HepG2 (cell line): ENCODE measurements at regions not wholly inside any gene's neighbourhood (a gene's known extent, or its start where the extent isn't known, plus 50 kb on each side); places are given as distances from the start of the nearest gene placed in this dataset.
"Not testable (repeated sequence)": the region's sequence is repeated elsewhere in the genome, so short reads cannot be mapped to it uniquely, and the experiment has no call there.

Source experiments
- ATAC-seq: fragments of 200-7000 bp; cut with Tn5 transposase; 3 replicates; pipeline ENCODE4 v1.9.1; 2020; ENCODE audit warnings: mild to moderate bottlenecking, moderate library complexity
- BruUV-seq: library from RNA; stranded (reverse); fragments of 400-500 nt; replicated peaks from 2 replicates; lab custom pipeline; 2021; lab: Mats Ljungman, UMichigan
- CTCF ChIA-PET: fragments of 300-600 bp; formaldehyde crosslinking; extraction: SDS; loops from one replicate; lab custom pipeline; 2021; ENCODE audit warnings: low total read pairs, inconsistent platforms, low intra/inter-chr PET ratio; lab: Yijun Ruan, JAX
- POLR2A ChIA-PET: fragments of 350-600 bp; sonication (Branson Sonifier 250); formaldehyde crosslinking; loops from one replicate; lab custom pipeline; 2020; ENCODE audit warnings: antibody characterized with exemption, inconsistent platforms; lab: Yijun Ruan, JAX
- DNase-seq: peaks from one replicate; pipeline ENCODE4 v3.0.0-alpha.2; 2015; ENCODE audit warnings: low spot score
- FAIRE-seq: peaks from 3 replicates; lab custom pipeline; 2011; peaks lifted over from hg19 to GRCh38; lab: Jason Lieb, UNC
- H2AFZ ChIP-seq: one replicate; pipeline ENCODE4 v1.6.1; 2011; ENCODE audit warnings: low read length, inconsistent platforms
- H3K27ac ChIP-seq: fragments of 300-600 bp; 3 replicates; pipeline ENCODE4 v1.8.0; 2011; ENCODE audit warnings: mixed run types, mild to moderate bottlenecking, mixed read lengths, low read length, inconsistent platforms; ENCODE audit not compliant: insufficient read depth; ENCODE audit errors: extremely low read length
- H3K27me3 ChIP-seq, 2 experiments: fragments of 200-600 bp in 1 of 2; 2 replicates in 1 of 2; 3 replicates in 1 of 2; pipeline versions ENCODE4 v1.6.0 to v1.8.0; 2011; ENCODE audit warnings: low read length in 2 of 2, mild to moderate bottlenecking in 2 of 2, moderate library complexity in 2 of 2, inconsistent platforms in 1 of 2; ENCODE audit not compliant: insufficient read depth in 2 of 2, control insufficient read depth in 1 of 2
- H3K36me3 ChIP-seq, 2 experiments: fragments of 200-600 bp in 1 of 2; replicated peaks in 1 of 2; 2 replicates in 1 of 2; 3 replicates in 1 of 2; pipeline versions ENCODE4 v1.5.1 to v1.8.0; 2011; ENCODE audit warnings: low read length in 2 of 2, inconsistent platforms in 1 of 2; ENCODE audit not compliant: insufficient read depth in 2 of 2, control insufficient read depth in 1 of 2
- H3K4me1 ChIP-seq: 2 replicates; pipeline ENCODE4 v1.5.1; 2012; ENCODE audit warnings: low read length, inconsistent platforms; ENCODE audit not compliant: insufficient read depth
- H3K4me2 ChIP-seq: 2 replicates; pipeline ENCODE4 v1.6.0; 2011; ENCODE audit warnings: low read depth, low read length, inconsistent platforms
- H3K4me3 ChIP-seq, 3 experiments: fragments of 200-600 bp in 1 of 3; sonication (generic), shearing (Covaris generic) in 1 of 3; replicated peaks in 1 of 3; 2 replicates each; pipeline ENCODE4 v1.5.1; 2011 to 2016; ENCODE audit warnings: low read length in 3 of 3, inconsistent platforms in 2 of 3, low read depth in 2 of 3, mild to moderate bottlenecking in 2 of 3, control low read depth in 1 of 3, mixed read lengths in 1 of 3; ENCODE audit not compliant: insufficient read depth in 1 of 3
- H3K79me2 ChIP-seq: one replicate; pipeline ENCODE4 v1.6.1; 2011; ENCODE audit warnings: low read length, inconsistent platforms; ENCODE audit not compliant: insufficient read depth
- H3K9ac ChIP-seq: 2 replicates; pipeline ENCODE4 v1.6.0; 2011; ENCODE audit warnings: mild to moderate bottlenecking, low read depth, low read length, inconsistent platforms; ENCODE audit not compliant: insufficient read depth
- H3K9me3 ChIP-seq: 2 replicates; pipeline ENCODE4 v1.5.1; 2012; ENCODE audit warnings: mild to moderate bottlenecking, low read length
- H4K20me1 ChIP-seq: 2 replicates; pipeline ENCODE4 v1.6.0; 2011; ENCODE audit warnings: inconsistent platforms, mild to moderate bottlenecking, low read length, moderate library complexity; ENCODE audit not compliant: insufficient read depth
- PREB ChIP-seq: sonication (generic); formaldehyde crosslinking; IDR thresholded peaks from 2 replicates; pipeline ENCODE4 v1.4.0; 2020; ENCODE audit warnings: missing genetic modification reagents
- WGBS: methylation state at CpG from one replicate; pipeline ENCODE4 v1.1.6; 2017; ENCODE audit warnings: low lambda C conversion rate; 5-methylcytosine and 5-hydroxymethylcytosine counted together
- in situ Hi-C: cut with HindIII; loops from 2 replicates; pipeline ENCODE4 v1.10.0; 2017; ENCODE audit warnings: low pct_unique_long_range_greater_than_20kb; ENCODE audit not compliant: extremely low pct_ligation_motif_present
- intact Hi-C: fragments of 100-400 bp; cut with micrococcal nuclease; formaldehyde crosslinking; loops from one replicate; pipeline ENCODE4 v1.10.0; 2022; ENCODE audit not compliant: unreplicated experiment
- TF ChIP-seq, protein P1 (sequence below): sonication (generic); formaldehyde crosslinking; IDR thresholded peaks from 2 replicates; pipeline ENCODE4 v1.5.1; 2020; ENCODE audit warnings: mild to moderate bottlenecking, missing genetic modification reagents, moderate library complexity
- TF ChIP-seq, protein P2 (sequence below): sonication (generic); formaldehyde crosslinking; IDR thresholded peaks from 2 replicates; pipeline ENCODE4 v1.4.0; 2020; ENCODE audit warnings: missing genetic modification reagents

DNA sequence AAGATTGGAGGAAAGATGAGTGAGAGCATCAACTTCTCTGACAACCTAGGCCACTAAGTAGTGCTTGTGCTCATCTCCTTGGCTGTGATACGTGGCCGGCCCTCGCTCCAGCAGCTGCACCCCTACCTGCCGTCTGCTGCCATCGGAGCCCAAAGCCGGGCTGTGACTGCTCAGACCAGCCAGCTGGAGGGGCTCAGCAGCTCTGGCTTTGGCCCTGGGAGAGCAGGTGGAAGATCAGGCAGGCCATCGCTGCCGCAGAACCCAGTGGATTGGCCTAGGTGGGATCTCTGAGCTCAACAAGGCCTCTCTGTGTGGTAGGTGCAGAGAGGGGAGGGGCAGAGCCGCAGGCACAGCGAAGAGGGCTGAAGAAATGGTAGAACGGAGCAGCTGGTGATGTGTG is 54.3 kb upstream of the IQSEC3 start:
- TF ChIP-seq, protein P1, sequence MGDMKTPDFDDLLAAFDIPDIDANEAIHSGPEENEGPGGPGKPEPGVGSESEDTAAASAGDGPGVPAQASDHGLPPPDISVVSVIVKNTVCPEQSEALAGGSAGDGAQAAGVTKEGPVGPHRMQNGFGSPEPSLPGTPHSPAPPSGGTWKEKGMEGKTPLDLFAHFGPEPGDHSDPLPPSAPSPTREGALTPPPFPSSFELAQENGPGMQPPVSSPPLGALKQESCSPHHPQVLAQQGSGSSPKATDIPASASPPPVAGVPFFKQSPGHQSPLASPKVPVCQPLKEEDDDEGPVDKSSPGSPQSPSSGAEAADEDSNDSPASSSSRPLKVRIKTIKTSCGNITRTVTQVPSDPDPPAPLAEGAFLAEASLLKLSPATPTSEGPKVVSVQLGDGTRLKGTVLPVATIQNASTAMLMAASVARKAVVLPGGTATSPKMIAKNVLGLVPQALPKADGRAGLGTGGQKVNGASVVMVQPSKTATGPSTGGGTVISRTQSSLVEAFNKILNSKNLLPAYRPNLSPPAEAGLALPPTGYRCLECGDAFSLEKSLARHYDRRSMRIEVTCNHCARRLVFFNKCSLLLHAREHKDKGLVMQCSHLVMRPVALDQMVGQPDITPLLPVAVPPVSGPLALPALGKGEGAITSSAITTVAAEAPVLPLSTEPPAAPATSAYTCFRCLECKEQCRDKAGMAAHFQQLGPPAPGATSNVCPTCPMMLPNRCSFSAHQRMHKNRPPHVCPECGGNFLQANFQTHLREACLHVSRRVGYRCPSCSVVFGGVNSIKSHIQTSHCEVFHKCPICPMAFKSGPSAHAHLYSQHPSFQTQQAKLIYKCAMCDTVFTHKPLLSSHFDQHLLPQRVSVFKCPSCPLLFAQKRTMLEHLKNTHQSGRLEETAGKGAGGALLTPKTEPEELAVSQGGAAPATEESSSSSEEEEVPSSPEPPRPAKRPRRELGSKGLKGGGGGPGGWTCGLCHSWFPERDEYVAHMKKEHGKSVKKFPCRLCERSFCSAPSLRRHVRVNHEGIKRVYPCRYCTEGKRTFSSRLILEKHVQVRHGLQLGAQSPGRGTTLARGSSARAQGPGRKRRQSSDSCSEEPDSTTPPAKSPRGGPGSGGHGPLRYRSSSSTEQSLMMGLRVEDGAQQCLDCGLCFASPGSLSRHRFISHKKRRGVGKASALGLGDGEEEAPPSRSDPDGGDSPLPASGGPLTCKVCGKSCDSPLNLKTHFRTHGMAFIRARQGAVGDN: peak; percentile 7; the same call in 1 of the 2 replicates
- TF ChIP-seq, protein P2, sequence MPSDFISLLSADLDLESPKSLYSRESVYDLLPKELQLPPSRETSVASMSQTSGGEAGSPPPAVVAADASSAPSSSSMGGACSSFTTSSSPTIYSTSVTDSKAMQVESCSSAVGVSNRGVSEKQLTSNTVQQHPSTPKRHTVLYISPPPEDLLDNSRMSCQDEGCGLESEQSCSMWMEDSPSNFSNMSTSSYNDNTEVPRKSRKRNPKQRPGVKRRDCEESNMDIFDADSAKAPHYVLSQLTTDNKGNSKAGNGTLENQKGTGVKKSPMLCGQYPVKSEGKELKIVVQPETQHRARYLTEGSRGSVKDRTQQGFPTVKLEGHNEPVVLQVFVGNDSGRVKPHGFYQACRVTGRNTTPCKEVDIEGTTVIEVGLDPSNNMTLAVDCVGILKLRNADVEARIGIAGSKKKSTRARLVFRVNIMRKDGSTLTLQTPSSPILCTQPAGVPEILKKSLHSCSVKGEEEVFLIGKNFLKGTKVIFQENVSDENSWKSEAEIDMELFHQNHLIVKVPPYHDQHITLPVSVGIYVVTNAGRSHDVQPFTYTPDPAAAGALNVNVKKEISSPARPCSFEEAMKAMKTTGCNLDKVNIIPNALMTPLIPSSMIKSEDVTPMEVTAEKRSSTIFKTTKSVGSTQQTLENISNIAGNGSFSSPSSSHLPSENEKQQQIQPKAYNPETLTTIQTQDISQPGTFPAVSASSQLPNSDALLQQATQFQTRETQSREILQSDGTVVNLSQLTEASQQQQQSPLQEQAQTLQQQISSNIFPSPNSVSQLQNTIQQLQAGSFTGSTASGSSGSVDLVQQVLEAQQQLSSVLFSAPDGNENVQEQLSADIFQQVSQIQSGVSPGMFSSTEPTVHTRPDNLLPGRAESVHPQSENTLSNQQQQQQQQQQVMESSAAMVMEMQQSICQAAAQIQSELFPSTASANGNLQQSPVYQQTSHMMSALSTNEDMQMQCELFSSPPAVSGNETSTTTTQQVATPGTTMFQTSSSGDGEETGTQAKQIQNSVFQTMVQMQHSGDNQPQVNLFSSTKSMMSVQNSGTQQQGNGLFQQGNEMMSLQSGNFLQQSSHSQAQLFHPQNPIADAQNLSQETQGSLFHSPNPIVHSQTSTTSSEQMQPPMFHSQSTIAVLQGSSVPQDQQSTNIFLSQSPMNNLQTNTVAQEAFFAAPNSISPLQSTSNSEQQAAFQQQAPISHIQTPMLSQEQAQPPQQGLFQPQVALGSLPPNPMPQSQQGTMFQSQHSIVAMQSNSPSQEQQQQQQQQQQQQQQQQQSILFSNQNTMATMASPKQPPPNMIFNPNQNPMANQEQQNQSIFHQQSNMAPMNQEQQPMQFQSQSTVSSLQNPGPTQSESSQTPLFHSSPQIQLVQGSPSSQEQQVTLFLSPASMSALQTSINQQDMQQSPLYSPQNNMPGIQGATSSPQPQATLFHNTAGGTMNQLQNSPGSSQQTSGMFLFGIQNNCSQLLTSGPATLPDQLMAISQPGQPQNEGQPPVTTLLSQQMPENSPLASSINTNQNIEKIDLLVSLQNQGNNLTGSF: peak; percentile 41; the same call in 1 of the 2 replicates
- 0 out of 2 replicates have a peak, but pooled peaks have one; percentile 34 for TF ChIP-seq PREB
- ATAC-seq, intact Hi-C loops, H3K27me3 ChIP-seq, CTCF ChIA-PET, H3K79me2 ChIP-seq, in situ Hi-C loops, H3K9ac ChIP-seq, POLR2A ChIA-PET, H3K27ac ChIP-seq, H3K36me3 ChIP-seq, DNase-seq, H3K4me3 ChIP-seq, H3K4me2 ChIP-seq, BruUV-seq, H2AFZ ChIP-seq, FAIRE-seq, H3K4me1 ChIP-seq, H3K9me3 ChIP-seq, H4K20me1 ChIP-seq: not testable (repeated sequence)
- 91% methylated on average over 11 of the region's 11 CpGs for WGBS
